MM.1S (cell line): ENCODE measurements at regions not wholly inside any gene's neighbourhood (a gene's known extent, or its start where the extent isn't known, plus 50 kb on each side); places are given as distances from the start of the nearest gene placed in this dataset.
A peak's percentile ranks its signal among the peaks of the same experiment; 100 is the strongest.

Experiments
- DNase-seq: peaks from one replicate; pipeline ENCODE4 v3.0.0-alpha.2; 2015
- H2AFZ ChIP-seq: fragments of 300-600 bp; sonication (generic); 2 replicates; pipeline ENCODE4 v1.6.0; 2016; ENCODE audit warnings: antibody characterized with exemption, low read length
- H3F3A ChIP-seq: fragments of 300-600 bp; sonication (generic); 2 replicates; pipeline ENCODE4 v1.6.1; 2016; ENCODE audit warnings: mild to moderate bottlenecking, antibody characterized with exemption, low read length, moderate library complexity, mixed read lengths; ENCODE audit not compliant: insufficient read depth
- H3K27ac ChIP-seq: fragments of 300-600 bp; sonication (generic); 2 replicates; pipeline ENCODE4 v1.5.1; 2016; ENCODE audit warnings: mild to moderate bottlenecking, low read length
- H3K27me3 ChIP-seq: fragments of 300-600 bp; sonication (generic); replicated peaks from 2 replicates; pipeline ENCODE4 v1.6.0; 2016; ENCODE audit warnings: low read length; ENCODE audit not compliant: insufficient read depth
- H3K36me3 ChIP-seq: fragments of 300-600 bp; sonication (generic); replicated peaks from 2 replicates; pipeline ENCODE4 v1.6.1; 2016; ENCODE audit warnings: mild to moderate bottlenecking, low read length, mixed read lengths; ENCODE audit not compliant: insufficient read depth
- H3K4me1 ChIP-seq: fragments of 300-600 bp; sonication (generic); 2 replicates; pipeline ENCODE4 v1.6.1; 2016; ENCODE audit warnings: low read length, mixed read lengths
- H3K4me2 ChIP-seq: fragments of 300-600 bp; sonication (generic); 2 replicates; pipeline ENCODE4 v1.6.0; 2016; ENCODE audit warnings: low read depth, low read length
- H3K4me3 ChIP-seq: fragments of 300-600 bp; sonication (generic); 2 replicates; pipeline ENCODE4 v1.5.1; 2016; ENCODE audit warnings: low read length, mixed read lengths
- H3K79me2 ChIP-seq: fragments of 300-600 bp; sonication (generic); 2 replicates; pipeline ENCODE4 v1.6.1; 2016; ENCODE audit warnings: mixed run types, low read length, mixed read lengths
- H3K9ac ChIP-seq: fragments of 300-600 bp; sonication (generic); 2 replicates; pipeline ENCODE4 v1.6.1; 2016; ENCODE audit warnings: low read length, mixed read lengths
- H3K9me2 ChIP-seq: fragments of 300-600 bp; sonication (generic); replicated peaks from 2 replicates; pipeline ENCODE4 v1.6.1; 2016; ENCODE audit warnings: mild to moderate bottlenecking, low read length, mixed read lengths; ENCODE audit not compliant: insufficient read depth
- H3K9me3 ChIP-seq: fragments of 300-600 bp; sonication (generic); replicated peaks from 2 replicates; pipeline ENCODE4 v1.6.1; 2016; ENCODE audit warnings: mild to moderate bottlenecking, low read length, mixed read lengths; ENCODE audit not compliant: insufficient read depth
- H4K20me1 ChIP-seq: fragments of 300-600 bp; sonication (generic); 2 replicates; pipeline ENCODE4 v1.6.1; 2016; ENCODE audit warnings: mild to moderate bottlenecking, low read length, moderate library complexity, mixed read lengths; ENCODE audit not compliant: insufficient read depth
- EZH2 ChIP-seq: fragments of 300-600 bp; sonication (generic); optimal IDR thresholded peaks from 2 replicates; pipeline ENCODE3; 2017; ENCODE audit warnings: low read depth, mild to moderate bottlenecking, antibody characterized with exemption, low read length, mixed read lengths
- EZH2phosphoT487 ChIP-seq: fragments of 300-600 bp; sonication (generic); IDR thresholded peaks from 2 replicates; pipeline ENCODE4 v1.6.1; 2018; ENCODE audit warnings: antibody characterized with exemption, low read length
- TF ChIP-seq, protein P1 (sequence below): fragments of 300-600 bp; sonication (generic); IDR thresholded peaks from 2 replicates; pipeline ENCODE4 v1.5.1; 2016; ENCODE audit warnings: antibody characterized with exemption, low read length, mixed read lengths

DNA sequence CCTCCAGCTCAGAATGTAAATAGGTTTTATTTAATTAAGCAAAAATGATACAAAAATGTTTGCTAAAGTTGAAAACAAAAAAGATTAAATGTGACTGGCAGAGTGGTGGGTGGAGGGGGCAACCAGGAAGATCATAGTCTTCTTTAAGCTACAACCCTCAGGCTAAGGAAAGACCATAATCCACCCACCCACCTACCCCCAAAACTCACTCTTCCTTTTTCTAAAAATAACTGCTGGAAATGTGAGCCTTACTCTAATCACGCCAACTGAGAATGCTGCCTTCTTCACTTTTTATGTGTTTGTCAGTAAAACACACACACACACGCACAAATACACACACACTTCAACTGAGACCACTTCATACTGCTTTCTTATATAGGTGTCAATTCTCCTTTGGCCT is 230.0 kb upstream of the EGLN3 start:
- H3K36me3 ChIP-seq = no peaks in the 10 kb centered on the region
- no peaks in the 10 kb centered on the region for H3K79me2 ChIP-seq
- no peak for TF ChIP-seq EZH2
- TF ChIP-seq, protein P1, sequence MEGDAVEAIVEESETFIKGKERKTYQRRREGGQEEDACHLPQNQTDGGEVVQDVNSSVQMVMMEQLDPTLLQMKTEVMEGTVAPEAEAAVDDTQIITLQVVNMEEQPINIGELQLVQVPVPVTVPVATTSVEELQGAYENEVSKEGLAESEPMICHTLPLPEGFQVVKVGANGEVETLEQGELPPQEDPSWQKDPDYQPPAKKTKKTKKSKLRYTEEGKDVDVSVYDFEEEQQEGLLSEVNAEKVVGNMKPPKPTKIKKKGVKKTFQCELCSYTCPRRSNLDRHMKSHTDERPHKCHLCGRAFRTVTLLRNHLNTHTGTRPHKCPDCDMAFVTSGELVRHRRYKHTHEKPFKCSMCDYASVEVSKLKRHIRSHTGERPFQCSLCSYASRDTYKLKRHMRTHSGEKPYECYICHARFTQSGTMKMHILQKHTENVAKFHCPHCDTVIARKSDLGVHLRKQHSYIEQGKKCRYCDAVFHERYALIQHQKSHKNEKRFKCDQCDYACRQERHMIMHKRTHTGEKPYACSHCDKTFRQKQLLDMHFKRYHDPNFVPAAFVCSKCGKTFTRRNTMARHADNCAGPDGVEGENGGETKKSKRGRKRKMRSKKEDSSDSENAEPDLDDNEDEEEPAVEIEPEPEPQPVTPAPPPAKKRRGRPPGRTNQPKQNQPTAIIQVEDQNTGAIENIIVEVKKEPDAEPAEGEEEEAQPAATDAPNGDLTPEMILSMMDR = no peak
- H3F3A ChIP-seq = no peaks in the 10 kb centered on the region
- H3K4me3 ChIP-seq = no peak overlapping the region
- no peak overlapping the region for H3K4me2 ChIP-seq
- H3K4me1 ChIP-seq = 0 out of 2 replicates have a peak, but pooled peaks cover 1% of the 10 kb centered on the region
- no peak for DNase-seq
- H3K9ac ChIP-seq = no peak overlapping the region
- H3K27me3 ChIP-seq = no peaks in the 10 kb centered on the region
- no peaks in the 10 kb centered on the region for H3K9me2 ChIP-seq
- no peak overlapping the region for H3K27ac ChIP-seq
- no peaks in the 10 kb centered on the region for H4K20me1 ChIP-seq
- H2AFZ ChIP-seq = no peak overlapping the region
- no peaks in the 10 kb centered on the region for H3K9me3 ChIP-seq

DNA sequence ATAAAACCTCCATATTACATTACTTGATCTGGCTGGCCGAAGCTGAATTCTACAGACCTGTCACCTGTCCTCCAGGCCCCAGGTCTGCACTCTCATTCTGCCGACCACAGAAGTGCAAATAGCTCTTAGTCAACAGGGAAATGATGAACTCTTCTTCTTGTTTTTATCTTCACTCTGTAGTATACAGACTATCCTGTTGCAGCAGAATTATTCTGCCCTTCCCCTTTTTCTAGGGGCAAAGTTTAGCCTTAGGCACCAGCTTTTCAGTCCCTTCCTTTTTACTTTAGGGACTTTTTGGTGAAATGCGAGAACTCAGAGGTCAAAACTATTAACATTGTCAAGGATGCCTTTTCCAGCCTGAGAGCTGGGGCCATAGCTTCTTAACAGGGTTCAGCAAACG is 229.6 kb upstream of the EGLN3 start:
- Histone ChIP-seq H3K4me3 (no peak overlapping the region), H3K27me3 (no peaks in the 10 kb centered on the region), H3K9me2 (no peaks in the 10 kb centered on the region), H3K27ac (no peak overlapping the region), H3K9ac (no peak overlapping the region), H3K36me3 (no peaks in the 10 kb centered on the region), H3K4me1 (0 out of 2 replicates have a peak, but pooled peaks cover 6% of the 10 kb centered on the region), H2AFZ (no peak overlapping the region), H3K4me2 (no peak overlapping the region), H3K79me2 (no peaks in the 10 kb centered on the region), H4K20me1 (no peaks in the 10 kb centered on the region), H3F3A (no peaks in the 10 kb centered on the region), H3K9me3 (no peaks in the 10 kb centered on the region)
- TF ChIP-seq, protein P1 = no peak
- TF ChIP-seq EZH2 = no peak
- no peak for TF ChIP-seq EZH2phosphoT487
- no peak for DNase-seq

DNA sequence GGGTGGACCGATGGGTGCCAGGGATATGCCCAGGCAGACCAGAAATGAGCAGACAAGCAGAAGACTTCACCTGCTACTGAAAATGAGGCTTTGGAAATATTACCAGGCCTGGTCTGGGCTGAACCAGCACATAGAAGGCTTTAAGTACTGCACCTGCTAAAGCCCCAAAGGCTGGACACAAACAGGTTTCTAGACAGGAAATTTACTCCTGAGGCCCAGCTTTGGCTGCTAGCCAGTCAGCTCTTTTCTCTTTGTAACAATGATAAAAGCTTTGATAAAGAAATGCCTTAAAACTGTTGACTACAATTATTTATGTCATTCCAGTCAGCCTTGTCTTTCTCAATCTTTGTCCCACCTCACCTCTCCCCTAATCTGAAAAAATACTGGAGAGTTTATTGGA is 228.9 kb upstream of the EGLN3 start:
- Histone ChIP-seq H3F3A (no peaks in the 10 kb centered on the region), H3K4me1 (0 out of 2 replicates have a peak, but pooled peaks cover 8% of the 10 kb centered on the region), H3K9me2 (no peaks in the 10 kb centered on the region), H4K20me1 (no peaks in the 10 kb centered on the region), H2AFZ (no peak overlapping the region), H3K27me3 (no peaks in the 10 kb centered on the region), H3K9me3 (no peaks in the 10 kb centered on the region), H3K4me3 (no peak overlapping the region), H3K36me3 (no peaks in the 10 kb centered on the region), H3K9ac (no peak overlapping the region), H3K79me2 (no peaks in the 10 kb centered on the region), H3K27ac (no peak overlapping the region), H3K4me2 (no peak overlapping the region)
- DNase-seq = peak; percentile 12
- TF ChIP-seq EZH2phosphoT487 (no peak), EZH2 (no peak)
- TF ChIP-seq, protein P1 = no peak
